CD14-positive monocyte (primary cell): ENCODE measurements at regions not wholly inside any gene's neighbourhood (a gene's known extent, or its start where the extent isn't known, plus 50 kb on each side); places are given as distances from the start of the nearest gene placed in this dataset.

Experiments used
- DNase-seq, 3 donors: peaks; one replicate each; pipeline ENCODE4 v3.0.0-alpha.2; 2011 to 2022
- H2AFZ ChIP-seq: 2 replicates; pipeline ENCODE4 v1.6.0; 2012; ENCODE audit warnings: mild to moderate bottlenecking, low read depth, low read length, inconsistent platforms; ENCODE audit not compliant: insufficient read depth, poor library complexity, severe bottlenecking
- H3K27ac ChIP-seq, 2 donors: 1 replicate in 1 of 2; 2 replicates in 1 of 2; pipeline ENCODE4 v1.5.1; 2012 to 2013; ENCODE audit warnings: low read length in 2 of 2, control low read depth in 1 of 2, inconsistent platforms in 1 of 2, low read depth in 1 of 2, mild to moderate bottlenecking in 1 of 2
- H3K27me3 ChIP-seq, 2 donors: one replicate each; pipeline versions ENCODE4 v1.6.0 to v1.6.1; 2011 to 2013; ENCODE audit warnings: low read length in 2 of 2; ENCODE audit not compliant: control insufficient read depth in 2 of 2, insufficient read depth in 2 of 2
- H3K36me3 ChIP-seq, 2 donors: replicated peaks in 1 of 2; 1 replicate in 1 of 2; 2 replicates in 1 of 2; pipeline versions ENCODE4 v1.5.1 to v1.6.1; 2012 to 2013; ENCODE audit warnings: low read length in 2 of 2, control low read depth in 1 of 2, inconsistent platforms in 1 of 2, mild to moderate bottlenecking in 1 of 2; ENCODE audit not compliant: insufficient read depth in 2 of 2, control insufficient read depth in 1 of 2
- H3K4me1 ChIP-seq, 2 donors: 1 replicate in 1 of 2; 2 replicates in 1 of 2; pipeline versions ENCODE4 v1.5.1 to v1.6.1; 2012 to 2013; ENCODE audit warnings: low read length in 2 of 2, control low read depth in 1 of 2, inconsistent platforms in 1 of 2, mild to moderate bottlenecking in 1 of 2, moderate library complexity in 1 of 2; ENCODE audit not compliant: insufficient read depth in 2 of 2, control insufficient read depth in 1 of 2
- H3K4me2 ChIP-seq: replicated peaks from 2 replicates; pipeline ENCODE3; 2012; ENCODE audit warnings: low read length, moderate library complexity, mild to moderate bottlenecking; ENCODE audit not compliant: poor library complexity, severe bottlenecking; ENCODE audit errors: extremely low read depth
- H3K4me3 ChIP-seq, 3 experiments: fragments of 200-600 bp in 1 of 3; sonication (generic) in 1 of 3; replicated peaks in 1 of 3; 1 replicate in 2 of 3; 2 replicates in 1 of 3; pipeline ENCODE4 v1.5.1; 2011 to 2013; ENCODE audit warnings: low read length in 3 of 3, mild to moderate bottlenecking in 3 of 3, control low read depth in 2 of 3, low read depth in 2 of 3, inconsistent platforms in 1 of 3, moderate library complexity in 1 of 3
- H3K79me2 ChIP-seq: 2 replicates; pipeline ENCODE4 v1.6.0; 2012; ENCODE audit warnings: mild to moderate bottlenecking, control low read depth, inconsistent platforms, low read length, moderate library complexity; ENCODE audit not compliant: insufficient read depth
- H3K9ac ChIP-seq: 2 replicates; pipeline ENCODE4 v1.6.0; 2017; ENCODE audit warnings: low read length, mild to moderate bottlenecking; ENCODE audit not compliant: insufficient read depth, poor library complexity, severe bottlenecking
- H3K9me3 ChIP-seq, 2 donors: replicated peaks in 1 of 2; 1 replicate in 1 of 2; 2 replicates in 1 of 2; pipeline versions ENCODE4 v1.5.1 to v1.6.1; 2012 to 2013; ENCODE audit warnings: low read length in 2 of 2, control low read depth in 1 of 2; ENCODE audit not compliant: control insufficient read depth in 1 of 2, insufficient read depth in 1 of 2
- H4K20me1 ChIP-seq: 2 replicates; pipeline ENCODE4 v1.6.0; 2012; ENCODE audit warnings: mild to moderate bottlenecking, low read length, control low read depth, moderate library complexity; ENCODE audit not compliant: insufficient read depth
- H3K27ac Mint-ChIP-seq, 7 donors: one replicate each; pipeline ENCODE4 v1.8.0; 2020; ENCODE audit warnings: mild to moderate bottlenecking in 7 of 7, mixed read lengths in 7 of 7, moderate library complexity in 6 of 7, inconsistent platforms in 2 of 7
- H3K27me3 Mint-ChIP-seq, 3 donors: one replicate each; pipeline ENCODE4 v1.8.0; 2021 to 2022; ENCODE audit warnings: low read depth in 3 of 3, mild to moderate bottlenecking in 3 of 3, mixed read lengths in 3 of 3, moderate library complexity in 3 of 3, inconsistent platforms in 1 of 3
- H3K36me3 Mint-ChIP-seq, 2 donors: one replicate each; pipeline ENCODE4 v1.8.0; 2020; ENCODE audit warnings: mixed read lengths in 2 of 2, inconsistent platforms in 1 of 2, mild to moderate bottlenecking in 1 of 2
- H3K4me1 Mint-ChIP-seq: one replicate; pipeline ENCODE4 v1.8.0; 2020; ENCODE audit warnings: mild to moderate bottlenecking, mixed read lengths
- H3K4me3 Mint-ChIP-seq, 2 donors: one replicate each; pipeline ENCODE4 v1.8.0; 2020; ENCODE audit warnings: mild to moderate bottlenecking in 2 of 2, mixed read lengths in 2 of 2, moderate library complexity in 1 of 2
- H3K9me3 Mint-ChIP-seq, 7 donors: one replicate each; pipeline ENCODE4 v1.8.0; 2020 to 2022; ENCODE audit warnings: mixed read lengths in 7 of 7, mild to moderate bottlenecking in 6 of 7, moderate library complexity in 6 of 7, inconsistent platforms in 2 of 7
- CTCF ChIP-seq: fragments of 200-600 bp; IDR thresholded peaks from one replicate; pipeline ENCODE4 v1.8.0; 2022; ENCODE audit warnings: antibody characterized with exemption, mild to moderate bottlenecking
- WGBS: methylation state at CpG from one replicate; pipeline ENCODE4 v1.1.5; 2013; ENCODE audit warnings: missing lambda C conversion rate; ENCODE audit not compliant: insufficient coverage; 5-methylcytosine and 5-hydroxymethylcytosine counted together
- intact Hi-C, 2 donors: fragments of 100-400 bp; cut with micrococcal nuclease; formaldehyde crosslinking; loops; one replicate each; pipeline versions ENCODE4 v1.15.0 to v1.15.1; 2023

DNA sequence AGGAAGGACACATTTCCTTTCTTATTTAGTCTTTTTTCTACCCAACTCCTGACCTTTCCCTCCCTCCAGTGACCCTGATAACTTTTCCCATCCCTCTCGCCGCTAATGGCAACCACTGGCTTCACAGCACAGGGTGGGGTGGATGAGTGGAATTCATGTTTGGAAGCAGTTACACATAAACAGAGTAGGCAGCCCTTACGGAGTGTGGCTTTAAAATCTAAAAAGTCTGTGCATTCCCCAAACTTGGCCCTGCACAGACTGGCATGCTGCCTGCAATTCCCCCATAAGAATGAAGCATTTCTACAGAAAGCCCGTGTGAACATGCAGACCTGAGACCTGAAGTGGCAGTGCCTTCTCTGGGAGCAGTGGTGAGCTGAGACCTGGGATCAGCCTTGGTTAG lies 196.7 kb upstream of the ADRA1D start:
- peaks cover 2% of the 10 kb centered on the region for H3K4me1 Mint-ChIP-seq
- no peaks in the 10 kb centered on the region for H3K27me3 ChIP-seq
- H3K79me2 ChIP-seq = no peaks in the 10 kb centered on the region
- H3K9me3 ChIP-seq = no peaks in the 10 kb centered on the region
- intact Hi-C loops = no loop called here
- no peak overlapping the region for H3K27ac Mint-ChIP-seq
- no peak overlapping the region for H2AFZ ChIP-seq
- H3K4me1 ChIP-seq = no peaks in the 10 kb centered on the region
- no peak overlapping the region for H3K4me3 ChIP-seq
- H3K4me3 Mint-ChIP-seq = no peak overlapping the region
- H3K36me3 ChIP-seq = no peaks in the 10 kb centered on the region
- H4K20me1 ChIP-seq = no peaks in the 10 kb centered on the region
- no peak for DNase-seq
- no peak for TF ChIP-seq CTCF
- 100% methylated on average over 1 of the region's 4 CpGs for WGBS
- H3K36me3 Mint-ChIP-seq = no peaks in the 10 kb centered on the region
- no peak overlapping the region for H3K27ac ChIP-seq
- H3K9me3 Mint-ChIP-seq = peaks cover 0 to 8% (median 5%) of the 10 kb centered on the region in 7 donors
- peaks cover 0 to 4% (median 2%) of the 10 kb centered on the region in 3 donors for H3K27me3 Mint-ChIP-seq
- H3K4me2 ChIP-seq = no peak overlapping the region
- no peak overlapping the region for H3K9ac ChIP-seq

GRCh38 chr20:4445331-4445730 lies 196.2 kb upstream of the ADRA1D start:
- Histone ChIP-seq H3K4me3 (no peak overlapping the region), H2AFZ (no peak overlapping the region), H3K9me3 (no peaks in the 10 kb centered on the region), H3K27ac (no peak overlapping the region), H3K27me3 (no peaks in the 10 kb centered on the region), H3K4me1 (no peaks in the 10 kb centered on the region), H3K79me2 (no peaks in the 10 kb centered on the region), H3K4me2 (no peak overlapping the region), H3K9ac (no peak overlapping the region), H4K20me1 (no peaks in the 10 kb centered on the region), H3K36me3 (no peaks in the 10 kb centered on the region)
- Mint-ChIP-seq H3K4me3 (no peak overlapping the region), H3K9me3 (peaks cover 0 to 8% (median 5%) of the 10 kb centered on the region in 7 donors), H3K36me3 (no peaks in the 10 kb centered on the region), H3K27ac (no peak overlapping the region), H3K27me3 (peaks cover 0 to 4% (median 0%) of the 10 kb centered on the region in 3 donors), H3K4me1 (peaks cover 1% of the 10 kb centered on the region)
- DNase-seq = no peak
- 100% methylated on average over 2 of the region's 2 CpGs for whole genome bisulfite sequencing
- intact Hi-C loops = no loop called here
- no peak for TF ChIP-seq CTCF
